ENCODE measurements at regions not wholly inside any gene's neighbourhood (a gene's known extent, or its start where the extent isn't known, plus 50 kb on each side); places are given as distances from the start of the nearest gene placed in this dataset.

GRCh38 chr13:64909184-64909583, 2321.0 kb downstream of the PCDH9 start:
- TF ChIP-seq CTCF (IDR thresholded peaks at IDR 0.05) (no peak), POLR2A (IDR thresholded peaks at IDR 0.05) (no peak)
